Globus pallidus (tissue), 1 donor: ENCODE measurements at regions not wholly inside any gene's neighbourhood (a gene's known extent, or its start where the extent isn't known, plus 50 kb on each side); places are given as distances from the start of the nearest gene placed in this dataset.
A peak's percentile ranks its signal among the peaks of the same experiment; 100 is the strongest.

Source experiments
- DNase-seq: peaks from one replicate; pipeline ENCODE4 v3.0.0-alpha.2; 2015; ENCODE audit warnings: low spot score

DNA sequence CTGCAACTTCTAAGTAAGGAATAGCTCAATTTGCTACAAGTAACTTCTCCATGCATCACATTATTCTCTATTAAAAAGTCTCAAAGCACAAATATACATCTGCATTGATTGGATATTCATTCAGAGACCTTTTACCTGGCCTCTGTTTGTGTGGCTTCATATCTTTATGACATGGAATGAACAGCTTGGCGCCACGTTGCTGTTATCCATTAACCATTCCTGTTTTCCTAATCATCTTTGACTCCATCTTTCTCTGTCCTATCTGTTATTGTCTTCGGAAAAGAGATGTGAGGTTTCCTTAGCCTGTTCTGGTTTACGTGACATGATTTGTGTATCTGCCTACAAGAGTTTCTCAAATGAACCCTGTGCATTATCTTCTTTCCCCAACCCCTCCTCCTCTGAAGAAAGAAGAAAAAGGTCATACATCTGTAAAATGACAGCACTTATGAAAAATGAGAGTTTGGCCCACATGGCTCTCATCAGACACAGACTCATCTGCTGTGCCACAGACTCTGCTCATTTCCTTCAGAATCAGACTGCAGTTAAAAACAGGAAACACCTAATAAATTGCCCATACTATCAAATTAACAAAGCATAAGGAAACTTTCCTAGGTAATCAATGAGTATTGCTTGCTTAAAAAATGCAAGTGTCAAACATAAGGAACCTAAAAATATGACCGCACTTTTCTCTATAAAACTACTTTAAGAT is 347.6 kb upstream of the FAM241A start:
- DNase-seq, result no peak

DNA sequence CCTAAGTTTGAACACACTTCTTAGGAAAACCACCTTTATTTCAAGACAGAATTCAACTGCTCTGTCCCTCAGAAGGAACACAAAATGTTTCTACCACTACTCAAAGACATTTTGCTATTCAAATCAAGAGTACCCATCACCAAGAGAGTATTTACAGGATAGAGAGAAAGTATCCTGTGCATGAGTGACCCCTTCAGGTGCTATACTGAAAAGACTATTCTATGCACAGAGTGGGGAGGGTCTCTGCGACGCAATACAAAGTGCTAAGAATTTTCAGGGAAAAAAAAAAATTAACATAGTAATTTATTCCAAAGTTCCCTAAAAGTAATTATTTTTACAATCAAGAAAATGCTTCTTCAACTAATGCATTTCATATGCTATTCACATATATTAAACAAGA is 346.4 kb upstream of the FAM241A start:
- no peak for DNase-seq

DNA sequence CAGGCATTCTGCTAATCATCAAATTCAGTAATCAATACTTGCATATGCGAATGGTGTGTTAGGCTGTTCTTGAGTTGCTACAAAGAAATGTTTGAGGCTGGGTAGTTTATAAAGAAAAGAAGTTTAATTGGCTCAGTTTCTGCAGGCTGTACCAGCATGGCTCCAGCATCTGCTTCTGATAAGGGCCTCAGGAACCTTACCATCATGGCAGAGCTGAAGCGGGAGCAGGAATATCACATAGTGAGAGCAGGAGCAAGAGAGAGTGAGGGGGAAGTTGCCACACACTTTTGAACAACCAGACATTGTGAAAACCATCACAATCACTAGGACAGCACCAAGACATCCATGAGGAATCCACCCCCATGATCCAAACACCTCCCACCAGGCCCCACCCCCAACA is 344.7 kb upstream of the FAM241A start:
- DNase-seq, result no peak

DNA sequence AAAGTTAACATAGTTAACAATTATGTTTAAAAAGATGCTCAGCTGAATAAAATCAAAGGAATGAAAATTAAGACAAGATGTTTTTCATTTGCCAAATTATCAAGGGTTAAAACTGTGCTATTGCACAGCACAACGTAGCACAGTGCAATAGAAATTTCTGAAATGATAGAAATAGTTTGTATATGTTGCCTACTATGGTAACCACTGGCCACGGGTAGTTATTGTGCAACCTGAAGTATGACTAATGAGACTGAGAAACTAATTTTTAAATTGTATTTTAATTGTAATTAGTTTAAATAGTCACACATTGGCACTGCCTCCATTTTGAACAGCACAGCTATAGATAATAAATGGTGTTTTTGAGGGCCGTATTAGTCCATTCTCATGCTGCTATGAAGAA is 343.1 kb upstream of the FAM241A start:
- no peak for DNase-seq

DNA sequence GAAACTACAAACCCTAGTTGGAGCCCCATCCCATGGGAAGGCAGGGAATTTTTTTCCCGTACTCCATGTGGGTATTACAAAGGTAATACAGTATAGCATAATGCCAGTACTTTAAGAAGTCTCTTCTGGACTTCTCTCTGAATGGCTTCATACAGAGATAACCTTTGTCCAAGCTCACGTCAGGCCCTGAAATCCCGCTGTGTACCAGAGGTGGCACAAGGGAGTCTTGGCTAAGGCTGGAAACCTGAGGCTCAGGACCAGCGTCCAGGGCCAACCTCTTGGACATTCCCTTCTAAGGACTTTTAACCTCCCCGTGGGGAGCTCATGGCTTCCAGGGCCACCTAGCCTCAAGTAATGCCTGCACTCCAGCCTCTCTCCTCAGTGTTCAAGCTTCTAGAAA is 338.9 kb upstream of the FAM241A start:
- DNase-seq, result no peak

DNA sequence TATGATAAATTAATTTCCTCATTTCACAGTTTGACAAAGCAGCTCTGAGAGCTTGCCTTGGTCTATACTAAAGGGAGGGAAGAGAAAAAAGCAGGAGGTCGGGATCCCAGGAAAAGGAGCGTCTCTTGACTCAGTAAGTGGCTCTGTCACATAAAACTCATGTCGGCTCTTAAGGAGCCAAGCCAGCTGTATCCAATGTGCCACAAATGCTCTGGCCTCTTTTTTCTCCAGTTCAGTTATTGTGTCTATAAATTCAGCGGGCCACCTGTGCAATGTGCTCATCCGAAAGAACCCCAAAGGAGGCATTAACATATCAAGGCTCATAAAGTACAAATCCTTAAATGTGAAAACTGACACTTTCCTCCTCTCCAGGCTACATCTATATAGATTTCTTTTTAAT is 337.7 kb upstream of the FAM241A start:
- no peak for DNase-seq

DNA sequence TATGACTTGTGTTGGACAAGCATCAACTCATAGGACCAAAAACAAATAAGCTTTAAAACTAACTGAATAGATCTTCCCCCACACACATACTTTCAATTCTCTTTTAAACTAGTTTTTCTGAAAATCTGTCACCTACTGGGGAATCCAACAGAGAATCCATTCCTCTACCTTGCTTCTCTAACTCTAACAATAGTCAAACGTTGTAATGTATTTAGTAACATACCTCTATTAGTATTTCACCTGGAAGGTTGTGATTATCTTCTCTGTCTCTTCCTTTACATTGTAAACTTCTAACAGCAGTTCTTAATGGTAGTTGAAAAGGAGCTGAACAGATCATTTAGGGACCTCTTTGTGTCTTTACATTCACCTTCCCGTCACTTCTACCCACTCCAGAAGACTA is 337.1 kb upstream of the FAM241A start:
- no peak for DNase-seq

DNA sequence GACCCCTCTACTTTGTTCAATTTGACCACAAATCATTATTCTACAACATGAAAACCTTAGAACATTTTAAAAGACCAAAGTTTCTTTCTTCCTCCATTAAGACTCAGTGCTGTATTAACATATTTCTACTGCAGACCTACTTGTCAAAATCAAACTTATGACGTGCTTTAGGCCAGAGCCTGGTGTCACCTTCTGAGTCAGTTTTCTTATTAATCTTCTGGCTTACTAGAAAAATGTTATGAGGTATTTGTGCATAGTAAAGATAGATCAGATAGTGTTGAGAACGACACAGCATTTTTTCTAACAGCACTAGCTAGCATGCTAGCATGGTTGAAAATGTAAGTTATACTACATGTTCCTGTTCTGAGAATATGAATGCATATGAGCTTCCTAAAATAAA is 333.6 kb upstream of the FAM241A start:
- no peak for DNase-seq

DNA sequence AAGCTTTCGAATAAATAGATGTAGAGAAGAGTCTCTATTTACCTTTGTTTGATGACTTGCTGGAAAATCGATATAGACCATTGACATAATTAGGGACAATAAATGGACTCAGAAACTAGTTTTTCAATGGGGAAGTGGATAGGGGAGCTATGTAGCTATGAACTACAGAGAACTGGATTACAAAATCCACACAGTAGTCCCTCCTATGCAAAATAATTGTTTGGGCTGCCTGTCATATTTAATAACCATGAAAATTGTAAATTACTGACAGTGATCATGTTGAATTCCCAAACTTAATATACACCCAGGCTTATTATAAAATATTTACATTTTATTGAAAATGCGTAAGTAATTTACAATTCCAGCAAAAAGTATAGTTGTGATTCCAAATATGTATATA is 333.1 kb upstream of the FAM241A start:
- no peak for DNase-seq

DNA sequence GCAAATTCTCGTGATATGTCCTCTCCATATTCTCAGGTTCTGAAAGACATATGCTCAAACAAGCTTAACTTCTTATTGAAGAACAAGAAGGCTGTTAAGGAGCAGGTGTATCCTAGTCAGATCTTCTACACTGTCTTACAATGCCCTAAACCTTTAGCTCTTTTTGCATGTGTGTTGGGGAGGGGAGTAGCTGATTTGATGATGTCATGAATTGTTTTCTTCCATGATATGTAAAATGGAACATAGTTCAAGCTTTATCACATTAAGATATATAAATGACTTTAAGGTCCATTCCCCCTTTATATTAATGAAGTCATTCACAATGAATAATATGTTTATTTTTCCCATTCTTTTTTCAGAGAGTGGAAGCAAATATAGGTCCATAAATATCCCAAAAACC is 332.5 kb upstream of the FAM241A start:
- no peak for DNase-seq

DNA sequence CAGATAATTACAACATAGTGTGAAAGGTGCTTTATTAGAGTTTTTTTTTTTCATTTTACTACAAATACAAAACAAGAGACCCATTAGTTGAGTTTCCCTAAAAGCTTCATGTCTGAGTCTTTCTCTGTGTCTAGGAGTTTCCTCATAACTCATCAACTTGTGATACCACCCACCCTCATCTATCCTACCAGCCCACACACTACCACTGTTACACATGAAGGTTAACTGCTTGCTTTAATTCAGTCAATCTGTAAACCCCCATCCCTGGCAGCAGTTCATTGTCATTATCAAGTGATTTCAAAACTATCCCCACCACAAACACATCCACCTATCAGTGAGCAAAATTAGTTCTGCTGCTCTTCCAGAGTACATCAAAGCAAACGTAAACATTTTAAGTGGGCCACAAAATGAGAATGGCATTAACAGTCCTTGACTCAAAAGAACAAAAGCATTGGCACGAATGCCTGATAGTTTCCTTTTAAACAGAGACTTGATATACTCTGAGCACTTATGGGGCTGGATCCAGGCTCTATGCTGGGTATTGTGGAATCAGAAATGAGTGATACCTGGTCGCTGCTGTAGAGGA is 331.6 kb upstream of the FAM241A start:
- no peak for DNase-seq

DNA sequence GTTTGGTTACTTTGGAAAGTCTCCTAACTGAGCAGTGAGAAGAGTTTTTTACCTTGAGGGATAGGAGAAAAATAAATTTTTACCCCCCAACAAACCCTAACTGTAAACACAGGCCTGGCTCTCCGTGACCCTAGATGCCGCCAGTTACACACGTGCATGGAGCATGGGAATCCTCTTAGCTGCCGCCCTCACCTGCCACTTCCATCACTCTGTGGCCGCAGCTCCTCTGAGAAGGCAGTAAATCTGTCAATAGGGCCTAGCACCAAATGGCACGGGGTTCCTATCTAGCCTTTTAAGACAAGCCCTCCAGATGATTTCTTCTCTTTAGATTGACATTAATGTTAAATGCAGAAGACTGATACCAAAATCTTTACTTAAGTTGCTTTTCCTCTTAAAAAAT is 330.3 kb upstream of the FAM241A start:
- DNase-seq, result no peak

DNA sequence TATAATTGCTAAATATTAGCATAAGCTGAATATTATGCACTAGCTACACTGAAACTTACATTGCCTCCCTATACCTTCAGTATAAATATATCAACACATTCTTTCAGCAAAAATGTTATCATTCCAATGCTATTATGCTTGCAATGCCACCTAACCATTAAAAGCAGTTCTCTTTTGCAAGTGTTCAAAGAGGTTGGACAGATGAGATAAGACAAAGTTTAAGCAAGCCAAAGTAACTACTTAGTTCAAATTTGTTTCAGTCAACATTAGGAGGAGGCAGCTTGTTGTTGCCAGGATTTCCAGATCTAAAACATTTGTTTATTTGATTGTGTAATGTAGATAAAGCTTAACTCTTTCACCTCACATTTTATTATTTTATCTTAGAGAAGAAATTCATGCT is 323.9 kb upstream of the FAM241A start:
- DNase-seq, result no peak

DNA sequence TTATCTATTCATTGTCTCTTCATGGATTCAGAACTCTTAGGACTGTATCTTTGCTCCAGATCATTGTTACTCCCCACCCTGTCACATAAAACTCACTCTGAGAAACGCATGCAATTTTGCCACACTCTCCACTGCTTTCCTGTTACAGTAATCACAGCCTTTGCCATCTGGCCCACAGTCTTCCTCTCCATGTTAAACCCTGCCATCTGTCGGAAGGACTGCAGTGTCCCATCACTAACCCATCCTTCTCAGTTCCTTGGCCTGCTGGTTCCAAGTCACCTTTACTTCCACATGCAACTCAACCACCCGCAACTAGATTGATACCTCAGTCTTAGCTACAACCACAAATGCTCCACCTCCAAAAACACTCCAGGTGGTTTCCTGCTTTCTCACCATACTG is 308.7 kb upstream of the FAM241A start:
- DNase-seq, result no peak

DNA sequence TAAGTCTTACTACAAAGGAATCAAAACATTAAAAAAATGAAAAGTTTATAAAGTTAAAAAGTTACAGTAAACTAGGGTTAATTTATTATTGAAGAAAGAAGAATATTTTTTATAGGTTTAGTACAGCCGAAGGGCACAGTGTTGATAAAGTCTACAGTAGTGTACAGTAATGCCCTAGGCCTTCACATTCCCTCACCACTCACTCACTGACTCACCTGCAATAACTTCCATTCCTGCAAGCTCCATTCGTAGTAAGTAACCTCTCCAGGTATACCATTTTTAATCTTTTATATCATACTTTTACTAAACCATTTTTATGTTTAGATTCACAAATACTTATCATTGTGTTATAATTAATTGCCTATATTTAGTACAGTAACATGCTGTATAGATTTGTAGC is 307.5 kb upstream of the FAM241A start:
- DNase-seq, result no peak

DNA sequence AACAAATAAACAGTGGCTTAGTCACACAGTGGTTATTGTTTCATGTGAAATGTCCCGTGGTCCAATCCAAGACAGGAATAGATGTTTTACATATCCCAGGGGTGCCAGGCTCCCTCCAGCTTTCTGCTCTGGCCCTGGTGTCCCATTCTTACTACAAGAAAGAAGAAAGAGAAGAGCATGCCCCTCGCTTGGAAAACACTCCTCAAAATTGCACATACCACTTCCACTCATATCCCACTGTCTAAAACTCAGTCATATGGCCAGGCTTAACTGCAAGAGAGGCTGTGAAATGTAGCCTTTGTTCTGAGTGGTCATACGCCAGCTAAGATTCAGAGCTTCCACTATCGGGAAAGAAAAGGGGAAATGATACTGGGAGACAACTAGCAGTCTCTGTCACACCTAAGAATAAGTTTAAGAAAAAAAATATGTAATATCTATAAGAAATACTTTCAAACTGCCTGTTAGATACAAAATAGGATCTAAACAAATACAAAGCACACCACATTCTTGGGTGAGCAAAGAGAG is 306.8 kb upstream of the FAM241A start:
- DNase-seq, result peak; percentile 67

DNA sequence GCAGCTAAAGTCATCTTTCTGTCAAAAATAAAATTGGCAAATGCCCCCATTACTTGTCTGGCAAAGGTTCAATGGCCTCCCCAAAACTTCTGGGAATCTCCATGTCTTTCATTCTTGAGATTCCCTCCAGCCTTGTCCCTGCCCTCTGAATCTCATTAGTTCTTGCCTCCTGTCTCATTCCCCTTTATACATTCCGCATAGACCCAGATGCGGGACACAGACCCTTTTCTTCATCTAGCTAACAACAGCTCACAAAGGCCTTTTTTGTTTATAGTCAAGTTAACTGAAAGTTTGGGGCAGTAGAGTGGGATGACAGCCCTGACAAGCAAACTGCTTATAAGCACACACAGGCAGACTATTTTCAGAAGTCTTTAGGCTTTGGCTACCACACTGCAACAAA is 306.1 kb upstream of the FAM241A start:
- peak; percentile 83 for DNase-seq

DNA sequence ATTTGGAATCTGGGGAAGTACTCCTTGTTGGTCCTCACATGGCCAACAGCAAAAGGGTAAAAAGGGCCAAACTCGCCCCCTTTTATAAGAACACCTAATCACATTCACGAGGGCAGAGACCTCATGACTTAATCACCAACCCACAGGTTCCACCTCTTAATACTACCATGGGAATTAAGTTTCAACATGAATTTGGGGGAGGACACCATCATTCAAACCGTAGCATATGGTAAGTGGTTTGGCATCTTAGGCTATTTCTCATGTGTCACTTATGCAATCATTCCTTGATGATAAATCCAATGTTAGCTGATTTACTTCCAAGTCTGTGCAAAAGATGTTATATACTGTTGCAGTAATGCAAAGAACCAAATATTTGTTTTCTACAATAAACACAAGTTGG is 302.9 kb upstream of the FAM241A start:
- no peak for DNase-seq

DNA sequence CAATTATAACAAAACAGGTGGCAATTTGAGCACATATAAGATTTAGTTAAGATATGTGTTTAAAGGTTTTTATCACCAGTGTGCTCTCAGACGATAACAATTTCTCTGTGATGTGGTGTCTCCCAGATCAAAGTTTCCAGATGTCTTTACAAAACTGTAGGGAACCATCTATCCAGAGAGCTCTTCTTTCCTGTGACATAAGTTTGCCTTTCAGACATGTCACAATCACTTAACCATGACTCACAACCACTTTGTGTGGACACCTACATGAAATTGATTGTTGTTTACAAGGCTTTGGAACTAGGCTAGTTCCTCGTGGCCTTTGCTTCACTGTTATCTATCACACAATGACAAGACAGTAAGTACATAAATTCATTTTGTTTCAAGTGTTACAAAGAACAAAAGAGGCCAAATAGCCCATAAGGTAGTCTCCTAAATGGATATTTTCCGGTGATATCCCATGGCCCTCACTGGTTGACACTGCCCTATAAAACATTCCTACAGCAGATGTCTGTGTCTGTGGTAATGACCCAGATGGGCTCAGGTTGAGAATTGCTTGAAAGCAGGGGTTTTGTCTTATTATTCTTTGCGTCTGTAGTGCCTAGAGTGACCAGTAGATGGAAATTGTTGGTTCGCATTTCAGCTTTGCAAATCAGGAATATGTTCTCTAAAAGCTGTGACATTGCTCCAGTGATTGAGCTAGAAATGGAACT is 297.8 kb upstream of the FAM241A start:
- no peak for DNase-seq

DNA sequence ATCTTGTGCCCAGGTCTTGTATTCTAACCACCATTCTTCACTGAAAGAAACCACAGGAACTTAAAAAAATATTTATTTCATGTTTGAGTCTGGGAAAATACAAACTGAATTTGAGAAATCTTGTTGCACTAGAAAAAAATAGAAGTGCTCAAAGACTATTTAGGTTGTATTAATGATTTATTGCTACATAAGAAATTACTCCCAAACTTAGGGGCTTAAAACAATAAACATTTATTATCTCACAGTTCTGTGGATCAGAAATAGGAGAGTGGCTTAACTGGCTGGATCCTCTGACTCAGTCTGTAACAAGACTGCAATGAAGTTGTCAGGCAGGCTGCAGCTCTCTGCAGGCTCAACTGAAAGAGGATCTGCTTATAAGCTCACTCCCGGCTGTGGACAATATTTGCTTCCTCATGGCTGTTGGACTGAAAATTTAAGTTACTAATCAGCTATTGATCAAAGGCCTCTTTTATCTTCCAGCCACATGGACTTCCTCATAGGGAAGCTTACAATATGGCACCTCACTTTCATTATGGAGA is 295.4 kb upstream of the FAM241A start:
- DNase-seq, result no peak

DNA sequence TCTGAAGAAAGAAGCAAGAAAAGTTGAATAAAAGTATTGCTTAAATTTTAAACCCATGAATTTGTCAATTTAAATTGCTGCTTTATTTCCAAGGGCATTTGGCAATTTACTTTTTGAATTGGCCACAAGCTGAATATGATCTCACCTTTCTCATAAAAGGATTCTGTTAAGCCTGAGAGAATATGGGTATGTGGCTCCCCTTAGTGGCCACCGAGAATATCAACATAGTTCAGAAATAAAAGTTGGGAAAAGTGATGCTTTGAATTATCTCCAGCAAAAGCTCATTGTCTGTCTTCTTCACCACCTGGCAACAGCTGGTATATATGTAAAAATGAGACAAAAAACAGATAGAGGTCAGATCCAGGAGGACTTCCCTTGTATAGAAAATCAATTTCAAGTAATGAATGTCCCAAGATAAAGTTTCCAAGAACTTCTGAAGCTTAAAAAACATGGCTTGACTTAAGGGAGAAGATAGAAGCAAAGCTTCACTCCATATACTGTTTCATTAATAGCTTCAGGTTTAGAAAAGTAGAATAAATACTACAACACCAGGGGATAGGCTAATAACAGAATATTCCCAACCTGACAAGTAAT is 290.7 kb upstream of the FAM241A start:
- peak; percentile 39 for DNase-seq

DNA sequence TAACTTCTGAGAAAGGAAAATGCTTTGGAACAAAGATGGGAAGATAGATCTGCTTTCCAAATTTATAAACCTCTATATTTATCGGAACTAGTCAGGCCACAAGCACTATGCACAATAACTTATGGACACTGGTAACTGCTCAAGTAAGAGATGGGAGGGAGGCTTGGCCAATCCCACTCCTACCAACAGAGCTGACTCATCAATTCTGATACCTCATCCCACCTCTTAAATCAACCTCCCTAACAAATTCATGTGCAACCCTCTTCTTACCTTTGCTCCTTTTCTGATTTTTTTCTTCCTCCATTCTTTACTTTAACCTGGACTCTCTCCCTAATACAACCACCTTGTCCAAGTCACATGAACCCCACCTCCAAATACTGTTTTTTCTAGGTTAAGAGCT is 289.9 kb upstream of the FAM241A start:
- no peak for DNase-seq

DNA sequence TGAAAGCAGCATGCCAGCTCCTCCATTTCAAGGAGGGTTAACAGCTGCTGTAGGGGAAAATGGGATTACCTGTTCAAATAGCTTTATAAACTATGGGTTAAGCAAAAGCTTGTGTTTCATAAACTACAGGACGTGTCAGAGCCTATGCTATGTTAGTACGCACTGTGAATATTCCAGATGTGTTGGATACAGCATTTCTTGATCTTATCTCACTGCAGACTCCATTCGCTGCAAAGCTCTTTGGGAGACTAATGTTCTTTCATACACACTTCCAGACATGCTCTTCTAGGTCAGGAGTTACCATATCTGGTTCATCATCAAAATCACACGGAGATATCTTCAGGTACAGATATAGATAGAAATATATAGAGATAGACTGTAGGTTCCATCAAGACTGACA is 281.2 kb upstream of the FAM241A start:
- no peak for DNase-seq
